A673 (cell line): ENCODE measurements at regions not wholly inside any gene's neighbourhood (a gene's known extent, or its start where the extent isn't known, plus 50 kb on each side); places are given as distances from the start of the nearest gene placed in this dataset.

Experiments
- BruUV-seq: library from RNA; stranded (reverse); fragments of 400-500 nt; replicated peaks from 2 replicates; lab custom pipeline; 2021; lab: Mats Ljungman, UMichigan
- CTCF ChIA-PET: fragments of 300-600 bp; sonication (Branson Sonifier 250); formaldehyde crosslinking; loops from one replicate; lab custom pipeline; 2022; ENCODE audit warnings: antibody characterized with exemption; lab: Charles Lee
- POLR2A ChIA-PET: fragments of 300-600 bp; sonication (Branson Sonifier 250); formaldehyde crosslinking; loops from one replicate; lab custom pipeline; 2022; ENCODE audit warnings: antibody characterized with exemption; ENCODE audit not compliant: low non-redundant PET; lab: Charles Lee
- DNase-seq: peaks from one replicate; pipeline ENCODE4 v3.0.0-alpha.2; 2015; ENCODE audit warnings: low spot score
- H3K27ac ChIP-seq: fragments of 200-600 bp; sonication (generic); 2 replicates; pipeline ENCODE4 v1.5.1; 2016; ENCODE audit warnings: mixed run types, low read depth, mild to moderate bottlenecking, mixed read lengths, antibody characterized with exemption, low read length; ENCODE audit not compliant: poor library complexity, severe bottlenecking
- H3K27me3 ChIP-seq: fragments of 200-600 bp; sonication (generic); replicated peaks from 2 replicates; pipeline ENCODE4 v1.6.1; 2017; ENCODE audit warnings: mixed run types, low read depth, mild to moderate bottlenecking, mixed read lengths, antibody characterized with exemption, low read length; ENCODE audit not compliant: insufficient read depth, poor library complexity
- H3K36me3 ChIP-seq: fragments of 200-600 bp; sonication (generic); 2 replicates; pipeline ENCODE4 v1.6.1; 2016; ENCODE audit warnings: mixed run types, mild to moderate bottlenecking, mixed read lengths, antibody characterized with exemption, low read length; ENCODE audit not compliant: insufficient read depth, poor library complexity, severe bottlenecking
- H3K4me1 ChIP-seq: fragments of 200-600 bp; sonication (generic); 2 replicates; pipeline ENCODE4 v1.6.1; 2017; ENCODE audit warnings: mixed run types, mild to moderate bottlenecking, mixed read lengths, antibody characterized with exemption, low read length; ENCODE audit not compliant: insufficient read depth, poor library complexity, severe bottlenecking
- H3K4me3 ChIP-seq: fragments of 200-600 bp; sonication (generic); 2 replicates; pipeline ENCODE4 v1.5.1; 2016; ENCODE audit warnings: low read depth, mixed run types, mild to moderate bottlenecking, mixed read lengths, low read length; ENCODE audit not compliant: poor library complexity, severe bottlenecking
- H3K9me3 ChIP-seq: fragments of 200-600 bp; sonication (generic); 2 replicates; pipeline ENCODE4 v1.6.1; 2016; ENCODE audit warnings: mixed run types, low read depth, mild to moderate bottlenecking, mixed read lengths, antibody characterized with exemption, low read length; ENCODE audit not compliant: poor library complexity, severe bottlenecking
- CTCF ChIP-seq: fragments of 300-800, 200-600 bp; sonication (generic); conservative IDR thresholded peaks from 2 replicates; pipeline ENCODE4 v1.5.1; 2017; ENCODE audit warnings: low read depth, mild to moderate bottlenecking, antibody characterized with exemption, low read length, moderate library complexity, mixed read lengths
- EZH2 ChIP-seq: fragments of 200-600 bp; sonication (generic); IDR thresholded peaks from 2 replicates; pipeline ENCODE4 v1.6.1; 2017; ENCODE audit warnings: borderline replicate concordance, low read depth, mild to moderate bottlenecking, mixed read lengths, antibody characterized with exemption, low read length; ENCODE audit not compliant: poor library complexity, severe bottlenecking
- intact Hi-C: fragments of 100-400 bp; cut with micrococcal nuclease; formaldehyde crosslinking; loops from one replicate; pipeline ENCODE4 v1.10.0; 2022; ENCODE audit not compliant: unreplicated experiment

GRCh38 chr9:21695443-21695842 is 107.0 kb upstream of the MTAP start:
- Histone ChIP-seq H3K9me3 (no peaks in the 10 kb centered on the region), H3K4me3 (no peak overlapping the region), H3K4me1 (no peaks in the 10 kb centered on the region), H3K27ac (no peak overlapping the region), H3K36me3 (no peaks in the 10 kb centered on the region), H3K27me3 (no peaks in the 10 kb centered on the region)
- POLR2A ChIA-PET: no interaction called here
- DNase-seq: no peak
- TF ChIP-seq EZH2: no peak
- BruUV-seq: no TSS peak
- CTCF ChIA-PET: no interaction called here
- intact Hi-C loops: no loop called here

- CTCF ChIA-PET: no interaction called here
- TF ChIP-seq EZH2: no peak
- TF ChIP-seq CTCF: no peak
These were observed 106.5 kb upstream of the MTAP start for GRCh38 chr9:21695874-21696341.

GRCh38 chr9:21696411-21696871 is 106.0 kb upstream of the MTAP start:
- no peak overlapping the region for H3K27ac ChIP-seq
- BruUV-seq: no TSS peak
- no peaks in the 10 kb centered on the region for H3K27me3 ChIP-seq
- no peaks in the 10 kb centered on the region for H3K4me1 ChIP-seq
- intact Hi-C loops: no loop called here
- H3K4me3 ChIP-seq: no peak overlapping the region
- POLR2A ChIA-PET: no interaction called here
- no peaks in the 10 kb centered on the region for H3K36me3 ChIP-seq
- peak; percentile 31 for DNase-seq
- TF ChIP-seq CTCF (no peak), EZH2 (no peak)
- no peaks in the 10 kb centered on the region for H3K9me3 ChIP-seq
- CTCF ChIA-PET: no interaction called here

More at GRCh38 chr9:21695874-21696341, 106.5 kb upstream of the MTAP start:
- Histone ChIP-seq H3K27ac (no peak overlapping the region), H3K36me3 (no peaks in the 10 kb centered on the region), H3K9me3 (no peaks in the 10 kb centered on the region), H3K4me3 (no peak overlapping the region), H3K4me1 (no peaks in the 10 kb centered on the region), H3K27me3 (no peaks in the 10 kb centered on the region)
- intact Hi-C loops: no loop called here
- no TSS peak for BruUV-seq
- DNase-seq: no peak
- POLR2A ChIA-PET: no interaction called here

GRCh38 chr9:21708260-21708711 is 94.2 kb upstream of the MTAP start:
- POLR2A ChIA-PET: no interaction called here
- H3K4me3 ChIP-seq: no peak overlapping the region
- BruUV-seq: no TSS peak
- CTCF ChIA-PET: no interaction called here
- H3K27me3 ChIP-seq: no peaks in the 10 kb centered on the region
- no peaks in the 10 kb centered on the region for H3K9me3 ChIP-seq
- intact Hi-C loops: no loop called here
- H3K4me1 ChIP-seq: no peaks in the 10 kb centered on the region
- H3K27ac ChIP-seq: no peak overlapping the region
- H3K36me3 ChIP-seq: no peaks in the 10 kb centered on the region
- no peak for DNase-seq
- TF ChIP-seq CTCF (no peak), EZH2 (no peak)
